ENCODE measurements at regions not wholly inside any gene's neighbourhood (a gene's known extent, or its start where the extent isn't known, plus 50 kb on each side); places are given as distances from the start of the nearest gene placed in this dataset.

GRCh38 chr22:19579115-19579811 lies 55.1 kb upstream of the CLDN5 start (continued):
- TF ChIP-seq, protein P1, sequence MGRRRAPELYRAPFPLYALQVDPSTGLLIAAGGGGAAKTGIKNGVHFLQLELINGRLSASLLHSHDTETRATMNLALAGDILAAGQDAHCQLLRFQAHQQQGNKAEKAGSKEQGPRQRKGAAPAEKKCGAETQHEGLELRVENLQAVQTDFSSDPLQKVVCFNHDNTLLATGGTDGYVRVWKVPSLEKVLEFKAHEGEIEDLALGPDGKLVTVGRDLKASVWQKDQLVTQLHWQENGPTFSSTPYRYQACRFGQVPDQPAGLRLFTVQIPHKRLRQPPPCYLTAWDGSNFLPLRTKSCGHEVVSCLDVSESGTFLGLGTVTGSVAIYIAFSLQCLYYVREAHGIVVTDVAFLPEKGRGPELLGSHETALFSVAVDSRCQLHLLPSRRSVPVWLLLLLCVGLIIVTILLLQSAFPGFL (CRISPR knock-in tag; IDR thresholded peaks at IDR 0.05): no peak
- 0 out of 2 replicates have a peak, but pooled peaks have one; percentile 31 for TF ChIP-seq HMG20A (CRISPR knock-in tag; conservative IDR thresholded peaks at IDR 0.05)
- TF ChIP-seq, protein P2, sequence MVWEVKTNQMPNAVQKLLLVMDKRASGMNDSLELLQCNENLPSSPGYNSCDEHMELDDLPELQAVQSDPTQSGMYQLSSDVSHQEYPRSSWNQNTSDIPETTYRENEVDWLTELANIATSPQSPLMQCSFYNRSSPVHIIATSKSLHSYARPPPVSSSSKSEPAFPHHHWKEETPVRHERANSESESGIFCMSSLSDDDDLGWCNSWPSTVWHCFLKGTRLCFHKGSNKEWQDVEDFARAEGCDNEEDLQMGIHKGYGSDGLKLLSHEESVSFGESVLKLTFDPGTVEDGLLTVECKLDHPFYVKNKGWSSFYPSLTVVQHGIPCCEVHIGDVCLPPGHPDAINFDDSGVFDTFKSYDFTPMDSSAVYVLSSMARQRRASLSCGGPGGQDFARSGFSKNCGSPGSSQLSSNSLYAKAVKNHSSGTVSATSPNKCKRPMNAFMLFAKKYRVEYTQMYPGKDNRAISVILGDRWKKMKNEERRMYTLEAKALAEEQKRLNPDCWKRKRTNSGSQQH (CRISPR knock-in tag; IDR thresholded peaks at IDR 0.05): no peak
- TF ChIP-seq CCAR2 (IDR thresholded peaks at IDR 0.05; ENCODE audit: low read depth, low read length): no peak
- TF ChIP-seq HDAC6 (IDR thresholded peaks at IDR 0.05; ENCODE audit: low read depth, low read length): no peak
- TF ChIP-seq KDM5B (IDR thresholded peaks at IDR 0.05; ENCODE audit: insufficient replicate concordance, low read depth, low read length): peak; percentile 10
- no peak for TF ChIP-seq CHAMP1 (IDR thresholded peaks at IDR 0.05)
- TF ChIP-seq CAMTA2 (CRISPR knock-in tag; conservative IDR thresholded peaks at IDR 0.05): peak; percentile 87; the same call in 1 of the 2 replicates
- TF ChIP-seq ZNF347 (CRISPR knock-in tag; IDR thresholded peaks at IDR 0.05; ENCODE audit: low read depth): no peak
- TF ChIP-seq HNRNPLL (IDR thresholded peaks at IDR 0.05; ENCODE audit: low read depth, low read length, poor library complexity, severe bottlenecking): peak; percentile 12
- TF ChIP-seq ELF2 (CRISPR knock-in tag; IDR thresholded peaks at IDR 0.05): 0 out of 2 replicates have a peak, but pooled peaks have one; percentile 23
- TF ChIP-seq ATF1 (CRISPR knock-in tag; IDR thresholded peaks at IDR 0.05): 0 out of 2 replicates have a peak, but pooled peaks have one; percentile 14
- no peak for TF ChIP-seq ATF1 (tag; IDR thresholded peaks at IDR 0.05)
- no peak for TF ChIP-seq PML (IDR thresholded peaks at IDR 0.05; ENCODE audit: low read length)
- no peak for TF ChIP-seq SRSF3 (IDR thresholded peaks at IDR 0.05; ENCODE audit: insufficient read depth, low read length)
- peak; percentile 40 to 47; a peak in 1 of 4 replicates for TF ChIP-seq TEAD1 (CRISPR knock-in tag; IDR thresholded peaks at IDR 0.05)
- TF ChIP-seq, protein P3, sequence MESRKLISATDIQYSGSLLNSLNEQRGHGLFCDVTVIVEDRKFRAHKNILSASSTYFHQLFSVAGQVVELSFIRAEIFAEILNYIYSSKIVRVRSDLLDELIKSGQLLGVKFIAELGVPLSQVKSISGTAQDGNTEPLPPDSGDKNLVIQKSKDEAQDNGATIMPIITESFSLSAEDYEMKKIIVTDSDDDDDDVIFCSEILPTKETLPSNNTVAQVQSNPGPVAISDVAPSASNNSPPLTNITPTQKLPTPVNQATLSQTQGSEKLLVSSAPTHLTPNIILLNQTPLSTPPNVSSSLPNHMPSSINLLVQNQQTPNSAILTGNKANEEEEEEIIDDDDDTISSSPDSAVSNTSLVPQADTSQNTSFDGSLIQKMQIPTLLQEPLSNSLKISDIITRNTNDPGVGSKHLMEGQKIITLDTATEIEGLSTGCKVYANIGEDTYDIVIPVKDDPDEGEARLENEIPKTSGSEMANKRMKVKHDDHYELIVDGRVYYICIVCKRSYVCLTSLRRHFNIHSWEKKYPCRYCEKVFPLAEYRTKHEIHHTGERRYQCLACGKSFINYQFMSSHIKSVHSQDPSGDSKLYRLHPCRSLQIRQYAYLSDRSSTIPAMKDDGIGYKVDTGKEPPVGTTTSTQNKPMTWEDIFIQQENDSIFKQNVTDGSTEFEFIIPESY (CRISPR knock-in tag; IDR thresholded peaks at IDR 0.05): no peak
- no peak for TF ChIP-seq MAZ (CRISPR knock-in tag; conservative IDR thresholded peaks at IDR 0.05 in 1 of 2, IDR thresholded peaks at IDR 0.05 in 1 of 2)
- TF ChIP-seq ZNF76 (CRISPR knock-in tag; IDR thresholded peaks at IDR 0.05; ENCODE audit: borderline replicate concordance): 0 out of 2 replicates have a peak, but pooled peaks have one; percentile 38
- peak; percentile 3; the same call in 1 of the 2 replicates for TF ChIP-seq TCFL5 (CRISPR knock-in tag; conservative IDR thresholded peaks at IDR 0.05)
- no peak for TF ChIP-seq JUND (IDR thresholded peaks at IDR 0.05; ENCODE audit: borderline replicate concordance, low read depth, low read length)
- no peak for TF ChIP-seq JUND (tag; IDR thresholded peaks at IDR 0.05; ENCODE audit: borderline replicate concordance, low read depth, low read length)
